ENCODE measurements at regions not wholly inside any gene's neighbourhood (a gene's known extent, or its start where the extent isn't known, plus 50 kb on each side); places are given as distances from the start of the nearest gene placed in this dataset.

- no peak for DNase-seq (ENCODE audit: low read depth in 4 of 4, low spot score in 3 of 4)
Measured at GRCh38 chr21:15149600-15150224, 84.9 kb upstream of the NRIP1 start.

GRCh38 chr21:15151385-15152103 lies 86.7 kb upstream of the NRIP1 start:
- no peak for DNase-seq (ENCODE audit: low read depth in 4 of 4, low spot score in 3 of 4)

GRCh38 chr21:15152591-15152990 lies 87.8 kb upstream of the NRIP1 start:
- no peak for DNase-seq (ENCODE audit: low read depth in 4 of 4, low spot score in 3 of 4)

- DNase-seq (ENCODE audit: low read depth in 4 of 4, low spot score in 3 of 4) = no peak
Measured at GRCh38 chr21:15159382-15160020, 94.7 kb upstream of the NRIP1 start.

- no peak for DNase-seq (ENCODE audit: low read depth in 4 of 4, low spot score in 3 of 4)
Measured at GRCh38 chr21:15160136-15160535, 95.3 kb upstream of the NRIP1 start.

GRCh38 chr21:15162921-15163320 lies 98.1 kb upstream of the NRIP1 start:
- DNase-seq (ENCODE audit: low read depth in 4 of 4, low spot score in 3 of 4) = no peak

GRCh38 chr21:15164273-15164672 lies 99.5 kb upstream of the NRIP1 start:
- DNase-seq (ENCODE audit: low read depth in 4 of 4, low spot score in 3 of 4) = no peak

GRCh38 chr21:15164678-15165303 lies 100.0 kb upstream of the NRIP1 start:
- DNase-seq (ENCODE audit: low read depth in 4 of 4, low spot score in 3 of 4) = no peak

- DNase-seq (ENCODE audit: low read depth in 4 of 4, low spot score in 3 of 4) = no peak
Measured at GRCh38 chr21:15170614-15171013, 105.8 kb upstream of the NRIP1 start.

- DNase-seq (ENCODE audit: low read depth in 4 of 4, low spot score in 3 of 4) = no peak
Measured at GRCh38 chr21:15171546-15171945, 106.7 kb upstream of the NRIP1 start.

GRCh38 chr21:15172963-15173362 lies 108.2 kb upstream of the NRIP1 start:
- DNase-seq (ENCODE audit: low read depth in 4 of 4, low spot score in 3 of 4) = no peak

- DNase-seq (ENCODE audit: low read depth in 4 of 4, low spot score in 3 of 4) = no peak
Measured at GRCh38 chr21:15174923-15175322, 110.1 kb upstream of the NRIP1 start.

- DNase-seq (ENCODE audit: low read depth in 4 of 4, low spot score in 3 of 4) = no peak
Measured at GRCh38 chr21:15182731-15183130, 117.9 kb upstream of the NRIP1 start.

GRCh38 chr21:15183813-15184257 lies 119.0 kb upstream of the NRIP1 start:
- DNase-seq (ENCODE audit: low read depth in 4 of 4, low spot score in 3 of 4) = no peak

- no peak for DNase-seq (ENCODE audit: low read depth in 4 of 4, low spot score in 3 of 4)
Measured at GRCh38 chr21:15190412-15190811, 125.6 kb upstream of the NRIP1 start.

- DNase-seq (ENCODE audit: low read depth in 4 of 4, low spot score in 3 of 4) = no peak
Measured at GRCh38 chr21:15190837-15191236, 126.0 kb upstream of the NRIP1 start.

GRCh38 chr21:15191342-15191741 lies 126.5 kb upstream of the NRIP1 start:
- no peak for DNase-seq (ENCODE audit: low read depth in 4 of 4, low spot score in 3 of 4)

- DNase-seq (ENCODE audit: low read depth in 4 of 4, low spot score in 3 of 4) = no peak
Measured at GRCh38 chr21:15192243-15192642, 127.4 kb upstream of the NRIP1 start.

GRCh38 chr21:15193937-15194336 lies 129.1 kb upstream of the NRIP1 start:
- DNase-seq (ENCODE audit: low read depth in 4 of 4, low spot score in 3 of 4) = no peak

GRCh38 chr21:15195104-15195503 lies 130.3 kb upstream of the NRIP1 start:
- DNase-seq (ENCODE audit: low read depth in 4 of 4, low spot score in 3 of 4) = no peak

- DNase-seq (ENCODE audit: low read depth in 4 of 4, low spot score in 3 of 4) = no peak
Measured at GRCh38 chr21:15195768-15196167, 131.0 kb upstream of the NRIP1 start.

- no peak for DNase-seq (ENCODE audit: low read depth in 4 of 4, low spot score in 3 of 4)
Measured at GRCh38 chr21:15197696-15198095, 132.9 kb upstream of the NRIP1 start.
